ENCODE measurements at regions not wholly inside any gene's neighbourhood (a gene's known extent, or its start where the extent isn't known, plus 50 kb on each side); places are given as distances from the start of the nearest gene placed in this dataset.

GRCh38 chr6:168129292-168130167 lies 50.5 kb upstream of the FRMD1 start:
- intact Hi-C loops (cut with DNase I), result loop anchor here in 1 of 3 donors (5.0 kb wide), 1 partner anchor 57 kb away; no protein-coding TSS in a partner anchor
- Histone ChIP-seq H3K27me3 (no peaks in the 10 kb centered on the region), H3K36me3 (no peaks in the 10 kb centered on the region), H3K4me1 (no peaks in the 10 kb centered on the region), H3K27ac (no peak overlapping the region), H3K4me3 (no peak overlapping the region), H3K9me3 (no peaks in the 10 kb centered on the region)
- 86 to 91% methylated on average over 40 of the region's 40 CpGs for WGBS, 2 donors
- FAIRE-seq (no peak), ATAC-seq (no peak), DNase-seq (no peak)
- TF ChIP-seq CTCF (IDR thresholded peaks at IDR 0.05), result no peak

GRCh38 chr6:168128631-168129291 lies 49.7 kb upstream of the FRMD1 start:
- no peak for TF ChIP-seq CTCF (IDR thresholded peaks at IDR 0.05)

More at GRCh38 chr6:168128631-168129291, 49.7 kb upstream of the FRMD1 start:
- Histone ChIP-seq H3K4me1 (no peaks in the 10 kb centered on the region), H3K36me3 (no peaks in the 10 kb centered on the region), H3K27ac (no peak overlapping the region), H3K9me3 (no peaks in the 10 kb centered on the region), H3K4me3 (no peak overlapping the region), H3K27me3 (no peaks in the 10 kb centered on the region)
- 91 to 96% methylated on average over 27 of the region's 27 CpGs for WGBS, 2 donors
- no peak for ATAC-seq
- intact Hi-C loops (cut with DNase I), result loop anchor here in 1 of 3 donors (5.0 kb wide), 1 partner anchor 56 kb away; no protein-coding TSS in a partner anchor
- DNase-seq, result no peak
- FAIRE-seq, result no peak
